ENCODE measurements at regions not wholly inside any gene's neighbourhood (a gene's known extent, or its start where the extent isn't known, plus 50 kb on each side); places are given as distances from the start of the nearest gene placed in this dataset.
"Not testable (repeated sequence)": the region's sequence is repeated elsewhere in the genome, so short reads cannot be mapped to it uniquely, and the experiment has no call there.

DNA sequence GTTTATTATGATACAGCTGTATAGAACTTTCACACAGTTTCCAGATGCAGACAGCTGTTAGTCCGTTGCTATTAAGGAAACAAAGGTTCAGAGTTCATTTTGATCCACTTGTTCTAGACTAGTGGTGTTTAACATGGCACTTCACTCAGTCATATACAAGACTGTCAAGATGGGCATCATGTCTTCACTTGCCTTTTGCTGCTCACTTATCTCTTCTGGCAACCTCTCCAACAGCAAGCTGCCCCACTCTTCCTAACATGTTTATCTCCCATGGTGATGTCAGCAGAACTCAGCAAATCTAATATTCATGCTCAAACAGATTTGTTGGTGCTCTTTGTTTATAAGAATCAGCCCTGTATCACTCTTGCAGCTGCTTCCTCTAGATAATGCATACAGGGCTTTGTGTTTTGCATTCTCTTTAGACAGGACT lies 236.2 kb upstream of the HAND2 start:
- no peak for DNase-seq (ENCODE audit: low read depth)

DNA sequence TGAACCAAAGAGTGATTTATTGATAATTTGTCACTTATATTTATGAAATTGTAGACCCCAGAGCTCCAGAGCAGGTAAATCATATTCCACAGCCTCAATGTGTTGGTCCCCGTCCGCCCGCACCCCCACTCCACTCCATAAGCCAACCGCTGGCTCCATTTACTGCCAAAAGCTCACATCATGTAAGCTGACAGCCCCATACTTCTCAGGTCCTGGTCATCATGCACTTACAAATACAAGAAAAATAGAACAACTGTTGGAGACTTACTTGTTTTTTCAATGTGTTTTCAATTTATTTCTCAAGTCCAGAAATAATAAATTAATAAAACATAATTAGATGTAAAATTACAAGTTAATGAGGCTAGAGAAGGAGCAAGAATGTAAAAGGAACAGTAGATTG lies 235.7 kb upstream of the HAND2 start:
- no peak for DNase-seq (ENCODE audit: low read depth)

DNA sequence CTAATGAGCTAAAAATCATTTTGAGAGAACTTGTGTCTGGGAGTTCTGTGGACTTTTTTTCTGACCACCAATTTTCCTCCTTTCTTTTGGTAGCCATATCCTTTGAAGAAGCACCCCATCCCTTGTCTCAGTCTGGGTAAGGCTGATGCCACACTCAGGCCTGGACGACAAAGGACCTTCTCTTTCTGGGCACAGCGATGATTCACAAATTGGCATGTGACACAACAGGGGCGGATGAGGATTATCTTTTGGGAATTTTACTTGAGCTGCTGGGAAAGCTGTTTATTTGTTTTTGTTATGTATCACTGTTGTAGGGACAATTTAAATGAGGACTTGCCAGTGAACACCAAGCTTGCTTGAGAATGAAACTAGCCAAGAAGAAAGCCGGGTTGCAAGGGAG lies 233.4 kb upstream of the HAND2 start:
- peak; percentile 27 for DNase-seq (ENCODE audit: low read depth)

DNA sequence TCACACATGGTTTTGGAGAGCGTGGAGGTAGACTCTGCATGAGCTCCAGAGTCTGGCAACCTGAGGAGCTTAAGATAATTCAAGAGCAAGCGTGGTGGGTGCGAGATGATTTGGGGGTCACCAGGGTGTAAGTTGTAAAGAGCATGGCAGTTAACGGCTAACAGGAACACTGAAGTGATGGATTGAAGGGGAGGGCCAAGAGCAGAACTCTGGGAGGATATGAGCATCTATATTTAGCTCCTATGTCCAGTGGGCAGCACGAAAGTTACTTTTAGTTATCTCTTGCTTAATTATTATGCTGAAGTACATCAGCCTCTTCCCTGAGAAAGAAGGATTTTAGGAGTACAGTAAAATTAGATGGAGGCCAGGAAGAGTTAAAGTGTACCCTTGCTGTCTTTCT lies 231.9 kb upstream of the HAND2 start:
- DNase-seq (ENCODE audit: low read depth), result no peak

DNA sequence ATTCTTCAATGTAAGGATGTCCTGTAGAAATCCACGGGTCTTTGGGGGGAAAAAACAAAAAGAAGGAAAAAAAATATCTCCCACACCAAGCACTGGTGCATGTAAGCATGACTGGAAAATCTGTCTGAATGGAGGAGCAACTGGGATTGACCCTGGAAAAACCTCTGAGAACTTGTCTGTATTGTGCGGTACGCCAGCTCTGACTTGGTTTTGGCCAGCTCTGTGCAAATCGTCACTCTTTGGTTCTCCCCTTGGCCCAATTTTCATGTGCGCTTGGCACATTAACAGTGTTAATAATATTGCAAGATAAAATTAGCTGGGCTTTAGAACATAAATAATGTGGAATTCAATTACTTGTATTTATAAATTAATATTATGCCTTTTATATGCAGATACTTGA lies 231.2 kb upstream of the HAND2 start:
- DNase-seq (ENCODE audit: low read depth), result no peak

DNA sequence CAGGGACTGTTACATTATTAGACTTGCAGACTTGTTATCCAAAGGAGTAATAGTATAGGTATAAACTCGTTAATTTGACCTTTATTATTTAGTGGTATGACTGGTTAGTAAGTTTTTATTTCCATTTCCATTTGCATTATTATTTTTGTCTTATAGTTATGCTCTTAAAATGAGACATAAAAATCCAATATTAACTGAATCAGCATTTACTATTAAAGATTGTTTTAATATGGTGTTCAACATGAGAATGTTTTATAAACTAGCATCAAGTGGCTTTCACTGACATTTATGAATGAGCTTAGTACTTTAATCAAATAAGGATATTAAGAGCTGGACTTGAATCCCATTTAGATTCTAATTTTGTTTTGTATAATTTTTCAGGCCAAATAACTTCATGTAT lies 228.1 kb upstream of the HAND2 start:
- no peak for DNase-seq (ENCODE audit: low read depth)

DNA sequence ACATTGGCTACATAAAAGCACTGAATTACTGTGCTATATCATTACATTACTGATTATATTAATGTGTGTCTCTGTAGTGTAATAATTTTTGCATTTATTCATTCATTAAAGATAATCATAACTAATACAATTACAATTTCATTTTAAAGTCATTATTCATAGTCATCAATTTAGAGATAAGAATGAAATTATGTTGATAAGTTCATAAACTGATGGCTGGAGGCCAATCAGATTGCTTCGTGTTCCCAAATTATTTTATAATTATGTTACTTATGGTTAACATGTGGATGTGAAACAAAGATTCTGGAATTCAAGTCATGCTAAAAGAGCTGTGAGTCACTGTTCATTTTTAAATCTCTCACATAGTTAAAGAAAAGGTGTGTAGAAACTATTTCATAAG lies 223.4 kb upstream of the HAND2 start:
- no peak for DNase-seq (ENCODE audit: low read depth)

DNA sequence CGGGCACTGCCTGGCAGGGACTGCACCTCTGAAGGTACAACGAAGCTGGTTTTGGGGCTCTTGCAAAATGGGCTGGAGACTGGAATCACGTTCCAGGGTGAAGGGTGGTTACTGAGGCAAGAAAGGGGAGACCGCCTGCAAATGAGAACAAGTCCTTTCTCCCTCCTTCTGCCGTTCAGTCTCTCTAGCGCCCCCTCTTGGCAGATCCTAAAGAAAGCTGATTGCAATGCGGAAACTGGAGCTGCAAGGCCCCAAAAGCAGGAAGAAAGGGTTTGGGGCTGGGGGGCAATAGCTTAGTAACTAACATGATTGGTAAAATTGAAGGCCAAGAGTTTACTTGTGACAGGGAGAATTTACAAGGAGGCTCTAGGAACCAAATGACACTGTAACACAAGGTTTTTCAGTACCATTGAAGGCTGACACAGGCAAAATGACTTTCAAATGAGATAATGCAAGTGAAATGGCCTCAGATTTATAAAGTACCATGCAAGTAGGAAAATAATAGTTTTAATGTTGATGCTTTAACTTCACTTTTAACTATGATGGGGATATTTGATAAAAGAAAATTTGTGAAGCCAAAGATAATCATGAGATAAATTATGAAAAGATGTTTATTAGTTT lies 222.7 kb upstream of the HAND2 start:
- no peak for DNase-seq (ENCODE audit: low read depth)

DNA sequence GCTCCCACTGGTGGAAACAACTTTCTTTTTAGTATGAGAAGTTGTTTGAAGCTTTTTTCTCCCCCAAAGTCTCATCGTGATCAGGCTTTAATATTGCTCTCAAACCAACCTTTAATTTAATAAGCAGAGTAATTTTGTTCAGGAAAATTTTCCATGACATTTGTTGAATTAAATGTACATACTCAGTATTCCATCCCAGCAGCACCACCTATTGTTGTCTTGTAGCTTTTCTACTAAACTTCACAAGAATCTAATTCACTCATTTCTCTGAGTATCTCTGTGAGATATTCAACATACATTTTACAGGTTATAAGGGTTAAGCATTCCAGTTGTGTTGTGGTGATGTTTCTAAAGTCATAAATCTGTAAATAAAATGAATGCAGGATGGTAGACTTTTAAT lies 218.3 kb upstream of the HAND2 start:
- no peak for DNase-seq (ENCODE audit: low read depth)

DNA sequence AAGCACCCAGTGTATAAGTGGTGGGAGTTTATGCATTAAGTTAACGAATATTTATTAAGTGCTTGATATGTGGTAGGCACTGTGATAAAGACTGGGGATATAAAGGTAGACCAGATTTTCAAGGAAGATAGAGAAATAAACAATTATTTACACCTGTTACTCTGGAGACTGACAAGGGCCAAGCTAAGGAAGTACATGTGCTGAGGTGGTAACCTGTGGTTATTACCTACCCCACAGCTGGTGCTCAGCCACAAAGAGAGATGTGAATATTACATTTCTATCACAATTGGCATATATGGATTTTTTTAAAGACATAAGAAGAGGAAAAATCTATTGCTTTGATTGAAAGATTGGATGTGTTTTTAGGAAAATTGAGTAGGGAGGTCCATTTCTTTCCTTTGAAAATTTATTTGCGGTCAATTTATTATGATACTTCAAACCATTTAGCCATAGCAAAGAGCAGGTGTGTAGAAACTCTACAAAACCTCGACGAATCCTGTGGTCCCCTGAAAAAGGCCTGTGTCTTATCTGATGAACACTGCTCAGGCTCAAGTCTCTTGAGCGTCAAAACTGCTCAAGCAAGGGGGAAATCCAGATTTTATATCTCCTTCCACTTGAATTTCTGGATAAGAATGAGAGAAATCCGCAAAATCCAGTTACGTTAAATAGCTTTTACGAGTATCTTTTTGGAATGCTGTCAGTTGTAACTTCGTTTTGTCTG lies 217.7 kb upstream of the HAND2 start:
- no peak for DNase-seq (ENCODE audit: low read depth)

DNA sequence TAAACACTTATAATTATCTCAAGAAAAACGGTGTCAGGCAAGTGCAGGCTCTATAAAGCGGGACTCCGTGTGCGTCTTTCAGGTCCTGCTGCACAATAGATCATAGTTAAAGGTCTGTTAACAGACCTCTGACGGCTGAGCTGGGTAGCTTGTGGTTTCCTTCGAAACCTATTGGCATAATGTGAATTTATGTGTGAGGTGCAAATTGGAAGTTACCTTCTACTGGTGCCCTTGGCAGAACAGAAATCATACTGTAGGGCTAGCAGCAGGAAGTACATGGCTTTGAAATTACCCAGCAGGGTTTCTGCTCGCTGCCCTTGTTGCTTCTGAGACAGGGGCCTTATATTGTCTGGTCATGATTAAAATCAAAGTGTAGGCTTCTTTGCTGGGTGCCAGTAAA lies 216.4 kb upstream of the HAND2 start:
- DNase-seq (ENCODE audit: low read depth), result no peak

DNA sequence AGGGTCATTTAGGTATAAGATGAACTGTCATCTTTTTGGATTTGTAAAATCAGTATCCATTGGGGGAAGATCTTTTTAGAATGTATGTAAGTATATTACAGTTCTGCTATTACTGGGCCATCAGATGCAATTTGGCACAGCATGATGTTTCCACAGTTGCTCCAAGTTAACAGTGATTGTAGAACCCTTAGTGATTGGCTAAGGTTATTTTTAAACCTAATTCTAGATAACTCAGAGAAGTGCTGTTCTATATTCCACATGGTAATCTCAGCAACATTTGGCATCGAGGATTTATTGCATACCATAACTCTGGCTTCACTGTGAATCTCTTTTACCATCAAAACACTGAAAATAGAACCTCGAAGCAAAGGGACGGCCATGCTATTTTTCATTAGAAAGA lies 215.7 kb upstream of the HAND2 start:
- no peak for DNase-seq (ENCODE audit: low read depth)

DNA sequence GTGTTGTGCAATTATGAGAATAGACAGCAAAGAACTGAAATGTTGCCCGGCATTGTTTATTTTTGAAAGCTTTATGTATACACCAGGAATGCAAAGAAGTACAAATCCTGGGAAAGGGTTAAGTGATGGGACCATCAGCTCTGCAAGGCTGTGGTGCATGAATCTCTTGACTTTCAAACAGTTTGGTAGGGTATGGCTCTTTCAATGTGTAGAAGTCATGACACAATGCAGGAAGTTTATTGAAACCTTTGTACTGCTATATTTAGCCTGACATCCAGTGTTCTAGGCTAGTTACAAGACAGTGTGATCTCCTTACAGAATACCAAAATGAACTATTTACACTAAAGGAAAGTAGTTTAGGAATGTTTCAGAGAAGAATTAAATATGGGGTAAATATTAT lies 206.8 kb upstream of the HAND2 start:
- no peak for DNase-seq (ENCODE audit: low read depth)

DNA sequence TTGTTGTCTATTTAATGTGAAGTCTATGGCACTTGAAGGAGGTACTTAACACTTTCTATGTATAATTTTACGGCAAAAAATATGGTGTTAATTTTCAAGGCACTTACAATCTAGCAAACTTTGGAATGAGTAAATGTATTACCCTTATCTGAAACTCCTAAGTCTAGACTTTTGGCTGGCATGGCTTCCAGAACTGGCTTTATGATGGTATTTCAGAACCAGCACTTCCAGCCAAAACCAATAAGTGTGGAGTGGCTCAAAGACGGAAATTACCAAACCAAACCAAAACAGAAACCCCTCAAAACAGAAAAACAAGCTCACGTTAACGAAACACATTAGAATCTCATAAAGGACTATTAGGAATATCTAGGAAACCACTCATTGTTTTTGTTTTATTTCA lies 205.6 kb upstream of the HAND2 start:
- DNase-seq (ENCODE audit: low read depth), result no peak

DNA sequence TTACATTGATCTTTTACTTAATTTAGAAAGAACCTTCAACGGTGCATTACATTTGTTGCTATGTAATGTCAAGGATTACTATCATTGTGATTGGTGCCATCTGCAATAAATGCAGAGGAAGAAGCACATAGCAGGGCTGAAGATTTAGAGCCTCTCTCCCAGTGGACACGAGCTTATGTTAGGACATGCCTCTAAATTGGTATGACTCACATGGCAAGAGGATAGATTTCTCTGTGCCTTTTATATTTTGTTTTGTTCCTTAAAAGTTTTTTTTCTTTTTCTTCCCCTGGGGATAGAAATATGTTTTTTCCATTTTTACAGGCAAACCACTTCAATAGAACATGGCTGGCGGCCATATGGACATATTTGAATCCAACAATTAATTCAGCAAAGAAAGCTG lies 205.0 kb upstream of the HAND2 start:
- no peak for DNase-seq (ENCODE audit: low read depth)

DNA sequence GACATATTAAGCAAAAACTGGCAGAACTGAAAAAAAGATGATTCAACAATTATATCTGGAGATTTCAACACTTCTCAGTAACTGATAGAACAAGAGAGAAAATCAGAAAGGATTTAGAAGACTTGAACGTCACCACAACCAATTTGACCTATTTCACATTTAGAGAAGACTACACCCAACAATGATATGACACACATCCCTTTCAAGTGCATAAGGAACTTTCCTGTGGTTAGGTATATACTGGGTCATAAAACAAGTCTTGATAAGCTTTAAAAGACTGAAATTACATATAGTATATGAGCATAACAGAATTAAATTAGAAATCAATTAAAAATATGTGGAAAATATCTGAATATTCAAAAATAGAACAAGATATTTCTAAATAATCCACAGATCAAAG lies 201.2 kb upstream of the HAND2 start:
- DNase-seq (ENCODE audit: low read depth), result no peak

DNA sequence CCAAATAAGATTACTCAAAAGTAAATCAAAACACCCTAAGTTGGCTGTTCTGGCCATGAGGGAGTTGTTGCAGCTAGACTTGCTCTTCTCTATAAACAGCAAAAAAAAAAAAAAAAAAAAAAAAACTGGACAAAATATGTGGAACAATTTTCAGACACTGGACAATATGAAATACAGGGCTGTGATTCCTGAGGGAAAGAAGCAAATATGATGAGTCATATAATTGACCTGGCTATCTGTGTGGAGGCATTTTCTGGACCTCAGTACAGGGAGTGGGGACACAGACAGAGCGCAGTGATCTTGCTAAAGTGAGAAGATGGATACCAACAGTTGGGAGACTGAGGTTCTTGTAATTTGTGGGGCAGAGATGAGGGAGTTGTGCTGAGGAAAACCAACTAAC lies 192.0 kb upstream of the HAND2 start:
- no peak for DNase-seq (ENCODE audit: low read depth)

DNA sequence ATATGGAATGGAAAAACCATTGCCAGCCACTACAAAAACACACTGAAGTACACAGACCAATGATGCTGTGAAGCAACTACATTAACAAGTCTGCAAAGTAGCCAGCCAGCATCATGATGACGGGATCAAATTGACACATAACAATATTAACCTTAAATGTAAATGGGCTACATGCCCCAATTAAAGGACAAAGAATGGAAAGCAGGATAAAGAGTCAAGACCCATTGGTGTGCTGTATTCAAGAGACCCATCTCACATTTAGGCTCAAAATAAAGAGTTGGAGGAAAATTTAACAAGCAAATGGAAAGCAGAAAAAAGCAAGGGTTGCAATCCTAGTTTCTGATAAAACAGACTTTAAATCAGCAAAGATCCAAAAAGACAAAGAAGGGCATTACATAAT lies 188.5 kb upstream of the HAND2 start:
- not testable (repeated sequence) for DNase-seq (ENCODE audit: low read depth)

DNA sequence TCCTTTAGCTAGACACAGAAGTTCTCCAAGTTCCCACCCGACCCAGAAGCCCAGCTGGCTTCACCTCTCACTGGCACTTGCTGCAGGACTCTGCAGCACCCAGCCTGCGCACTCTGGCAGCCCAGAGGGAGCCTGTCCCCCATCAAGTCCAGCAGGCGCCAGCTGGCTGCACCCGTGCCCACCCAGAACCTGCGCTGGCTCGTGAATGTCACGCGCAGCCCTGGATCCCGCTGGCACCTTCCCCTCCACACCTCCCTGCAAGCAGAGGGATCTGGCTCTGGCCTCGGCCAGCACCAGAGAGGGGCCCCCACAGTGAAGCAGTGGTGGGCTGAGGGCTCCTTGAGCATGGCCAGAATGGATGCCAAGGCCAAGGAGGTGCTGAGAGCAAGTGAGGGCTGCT lies 187.6 kb upstream of the HAND2 start:
- DNase-seq (ENCODE audit: low read depth), result no peak

DNA sequence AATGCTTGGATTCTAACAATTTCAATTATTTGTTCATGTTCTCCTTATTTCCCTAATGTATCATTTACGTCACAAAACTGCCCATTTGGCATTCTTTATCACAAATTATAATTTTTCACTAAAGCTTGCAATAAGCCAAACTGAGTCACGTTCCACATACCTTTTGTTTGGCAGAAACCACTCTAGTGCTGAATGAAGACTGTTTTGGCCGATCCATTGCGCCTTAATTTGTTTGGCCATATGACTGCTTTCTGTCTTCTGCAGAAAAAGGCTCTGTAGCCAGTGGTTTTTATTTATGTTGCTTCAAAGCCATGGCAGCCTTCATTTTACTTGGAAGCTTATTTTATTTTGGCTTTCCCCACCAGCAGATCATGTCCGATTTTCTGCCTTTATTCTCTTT lies 184.4 kb upstream of the HAND2 start:
- no peak for DNase-seq (ENCODE audit: low read depth)

DNA sequence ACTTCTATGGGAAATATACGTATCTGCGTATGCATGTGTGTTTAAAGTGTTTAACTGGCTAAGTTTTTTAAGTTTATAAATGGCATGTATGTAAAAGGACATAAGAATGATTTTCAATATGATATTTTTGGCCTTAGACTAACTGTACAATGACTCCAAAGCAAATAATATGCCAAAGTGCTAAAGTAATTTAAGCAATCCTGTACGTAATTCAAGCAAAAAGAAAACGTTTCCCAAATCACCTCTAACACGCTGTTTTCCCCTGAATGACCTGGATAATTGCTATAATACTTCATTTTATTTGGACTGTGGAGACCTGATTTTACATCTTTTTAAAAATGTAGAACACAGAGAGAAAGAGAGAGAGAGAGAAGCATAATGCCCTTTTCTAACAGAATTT lies 183.0 kb upstream of the HAND2 start:
- DNase-seq (ENCODE audit: low read depth), result no peak

DNA sequence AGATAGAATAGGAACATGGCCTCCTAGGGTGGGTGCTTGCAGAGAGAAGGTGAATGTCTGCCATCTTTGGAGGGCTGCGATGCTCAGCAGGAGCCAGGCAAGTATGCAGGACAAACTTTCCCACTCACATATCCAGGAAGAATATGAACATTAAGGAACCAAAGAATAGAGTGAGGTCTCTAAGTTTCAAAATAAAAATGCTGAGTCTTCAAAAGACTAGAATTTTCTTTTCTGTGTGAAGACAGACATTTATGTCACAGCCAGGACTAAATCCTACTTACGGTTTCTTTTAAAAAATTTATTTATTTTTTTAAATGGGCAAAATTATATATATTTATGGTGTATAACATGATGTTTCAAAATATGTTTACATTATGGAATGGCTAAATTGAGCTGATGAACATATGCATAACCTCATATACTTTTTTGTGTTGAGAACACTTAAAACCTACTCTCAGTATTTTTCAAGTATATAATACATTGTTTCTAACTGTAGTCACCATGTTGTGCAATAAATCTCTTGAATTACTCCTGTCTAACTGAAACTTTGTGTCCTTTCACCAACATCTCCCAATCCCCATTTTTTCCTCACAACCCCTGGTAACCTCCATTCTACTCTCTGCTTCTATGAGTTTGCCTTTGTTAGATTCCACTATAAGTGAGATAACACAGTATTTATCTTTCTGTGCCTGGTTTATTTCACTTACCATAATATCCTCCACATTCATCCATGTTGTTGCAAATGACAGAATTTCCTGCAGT lies 177.8 kb upstream of the HAND2 start:
- DNase-seq (ENCODE audit: low read depth), result no peak

DNA sequence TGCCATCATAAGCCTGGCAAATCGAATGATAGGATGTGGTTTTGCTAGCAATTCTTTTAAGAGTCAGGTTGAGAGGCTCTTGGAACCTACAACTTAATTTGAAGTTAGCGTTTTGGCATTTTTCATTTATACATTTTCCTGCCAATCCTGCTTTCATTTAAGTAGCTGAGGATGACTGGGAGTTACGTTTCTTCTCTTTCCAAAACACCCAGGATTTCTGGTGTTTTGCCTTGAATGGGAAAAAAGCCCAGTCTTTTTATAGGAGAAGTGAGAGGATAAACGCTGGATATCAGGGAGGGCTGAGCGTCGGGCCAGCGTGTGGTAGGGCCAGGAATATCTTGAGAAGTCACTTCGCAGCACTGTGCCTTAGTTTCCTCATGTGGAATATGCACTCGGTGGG lies 174.2 kb upstream of the HAND2 start:
- no peak for DNase-seq (ENCODE audit: low read depth)

Measured in RPMI7951 (cell line).